ENCODE measurements at regions not wholly inside any gene's neighbourhood (a gene's known extent, or its start where the extent isn't known, plus 50 kb on each side); places are given as distances from the start of the nearest gene placed in this dataset.

- no peak for DNase-seq
- no peaks in the 10 kb centered on the region for H3K4me1 Mint-ChIP-seq
These were observed 264.7 kb upstream of the CCNG1 start for GRCh38 chr5:163172540-163173338.

DNA sequence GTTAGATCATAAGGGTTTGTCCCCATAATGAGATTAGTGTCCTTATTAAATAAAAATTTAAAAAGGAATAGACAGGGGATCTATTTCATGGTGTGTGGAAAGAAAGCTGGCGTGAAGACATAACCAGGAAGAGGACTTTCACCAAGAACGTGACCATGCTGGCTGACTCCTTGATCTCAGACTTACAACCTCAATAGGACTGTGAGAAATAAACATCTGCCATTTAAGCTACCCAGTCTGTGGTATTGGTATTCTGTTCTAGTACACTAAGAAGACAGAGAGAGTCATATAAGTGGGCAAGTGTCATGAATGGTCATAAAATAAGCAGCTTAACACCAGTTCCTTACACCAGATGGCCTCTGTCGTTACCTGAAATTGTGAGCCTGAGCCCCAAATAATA lies 259.4 kb upstream of the CCNG1 start:
- Mint-ChIP-seq H3K4me1 (no peaks in the 10 kb centered on the region), H3K27ac (no peak overlapping the region), H3K9me3 (peaks cover 6% of the 10 kb centered on the region), H3K36me3 (no peaks in the 10 kb centered on the region), H3K27me3 (no peaks in the 10 kb centered on the region), H3K4me3 (no peak overlapping the region)
- DNase-seq: no peak

More at GRCh38 chr5:163172540-163173338, 264.7 kb upstream of the CCNG1 start:
- Mint-ChIP-seq H3K27ac (no peak overlapping the region), H3K36me3 (no peaks in the 10 kb centered on the region), H3K27me3 (no peaks in the 10 kb centered on the region), H3K4me3 (no peak overlapping the region), H3K9me3 (peaks cover 8% of the 10 kb centered on the region)

GRCh38 chr5:163185315-163185714 lies 252.1 kb upstream of the CCNG1 start:
- H3K4me3 Mint-ChIP-seq: no peak overlapping the region
- no peak overlapping the region for H3K27ac Mint-ChIP-seq
- H3K4me1 Mint-ChIP-seq: no peaks in the 10 kb centered on the region

DNA sequence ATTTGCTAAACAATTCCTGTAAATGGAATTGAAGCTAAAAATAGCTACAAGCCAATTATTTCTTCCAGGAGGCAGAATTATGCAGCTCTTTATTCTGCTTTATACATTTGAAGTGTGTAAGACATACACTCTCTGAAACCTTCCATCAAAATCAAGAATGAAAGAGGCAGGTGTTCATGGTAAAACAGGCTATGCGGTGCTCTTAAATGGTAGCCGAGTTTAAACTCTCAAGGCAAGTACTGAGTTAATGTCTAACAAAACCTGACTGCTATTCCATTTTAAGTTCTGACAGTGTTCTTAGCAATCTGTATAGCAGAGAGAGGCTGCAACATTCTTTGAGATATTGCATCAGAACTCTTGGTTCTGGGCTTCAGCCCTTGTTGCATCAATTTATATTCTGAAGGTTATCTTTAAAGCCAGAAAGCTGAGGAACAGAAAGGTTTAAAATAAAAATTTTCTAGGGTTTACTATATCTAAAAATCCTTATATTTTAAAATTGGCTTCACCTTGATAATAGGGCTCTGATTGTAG lies 248.3 kb upstream of the CCNG1 start:
- peaks cover 4% of the 10 kb centered on the region for H3K9me3 Mint-ChIP-seq
- H3K36me3 Mint-ChIP-seq: no peaks in the 10 kb centered on the region
- no peaks in the 10 kb centered on the region for H3K4me1 Mint-ChIP-seq
- no peak overlapping the region for H3K27ac Mint-ChIP-seq
- H3K4me3 Mint-ChIP-seq: no peak overlapping the region
- DNase-seq: no peak
- H3K27me3 Mint-ChIP-seq: no peaks in the 10 kb centered on the region

More at GRCh38 chr5:163185315-163185714, 252.1 kb upstream of the CCNG1 start:
- peaks cover 10% of the 10 kb centered on the region for H3K9me3 Mint-ChIP-seq
- no peaks in the 10 kb centered on the region for H3K36me3 Mint-ChIP-seq
- H3K27me3 Mint-ChIP-seq: no peaks in the 10 kb centered on the region
- no peak for DNase-seq

DNA sequence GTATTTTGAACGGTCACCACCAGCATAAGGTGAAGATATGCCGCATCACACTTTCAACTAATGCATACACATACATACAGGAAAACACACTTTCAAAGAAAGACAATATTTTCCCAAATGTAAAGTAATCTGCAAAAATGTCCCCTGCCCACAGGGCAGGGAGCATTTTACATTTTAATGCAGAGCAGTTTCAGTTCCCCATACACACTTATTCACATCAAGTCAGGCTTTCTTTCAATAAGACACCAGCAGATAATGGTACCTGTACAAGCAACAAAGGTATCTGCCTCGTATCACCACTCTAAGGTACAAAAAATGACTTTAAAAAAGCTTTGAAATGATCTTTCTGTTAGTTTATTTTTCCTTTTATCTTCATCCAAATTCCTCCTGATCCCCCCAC lies 247.1 kb upstream of the CCNG1 start:
- Mint-ChIP-seq H3K4me1 (no peaks in the 10 kb centered on the region), H3K27me3 (no peaks in the 10 kb centered on the region), H3K4me3 (no peak overlapping the region), H3K27ac (no peak overlapping the region), H3K36me3 (no peaks in the 10 kb centered on the region), H3K9me3 (peaks cover 4% of the 10 kb centered on the region)
- no peak for DNase-seq

DNA sequence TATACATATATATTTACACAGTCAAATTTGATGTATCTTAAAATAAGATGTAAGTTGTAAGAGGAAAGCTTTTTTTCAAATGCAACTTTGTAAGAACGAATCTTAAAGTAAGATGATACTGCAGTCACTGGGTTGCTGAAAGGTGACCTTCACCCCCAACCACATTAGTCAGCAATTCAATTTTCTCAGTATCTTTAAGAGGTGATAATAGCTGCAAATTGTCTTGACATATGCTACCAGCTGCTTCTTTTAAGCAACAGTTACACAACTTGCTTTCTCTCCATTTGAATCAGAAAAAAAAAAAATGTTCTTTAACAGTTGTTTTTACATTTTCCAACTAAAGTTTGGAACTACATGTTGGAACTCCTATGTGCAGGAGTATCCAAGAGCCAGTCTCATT lies 246.6 kb upstream of the CCNG1 start:
- no peak overlapping the region for H3K4me3 Mint-ChIP-seq
- no peak for DNase-seq
- H3K4me1 Mint-ChIP-seq: no peaks in the 10 kb centered on the region

GRCh38 chr5:163193886-163194285 lies 243.5 kb upstream of the CCNG1 start:
- no peak overlapping the region for H3K27ac Mint-ChIP-seq
- H3K4me1 Mint-ChIP-seq: no peaks in the 10 kb centered on the region
- no peaks in the 10 kb centered on the region for H3K9me3 Mint-ChIP-seq
- no peak overlapping the region for H3K4me3 Mint-ChIP-seq
- no peak for DNase-seq
- no peaks in the 10 kb centered on the region for H3K36me3 Mint-ChIP-seq
- no peaks in the 10 kb centered on the region for H3K27me3 Mint-ChIP-seq

More for the DNA sequence above, 246.6 kb upstream of the CCNG1 start:
- no peaks in the 10 kb centered on the region for H3K36me3 Mint-ChIP-seq
- H3K9me3 Mint-ChIP-seq: peaks cover 1% of the 10 kb centered on the region
- H3K27ac Mint-ChIP-seq: no peak overlapping the region
- no peaks in the 10 kb centered on the region for H3K27me3 Mint-ChIP-seq

DNA sequence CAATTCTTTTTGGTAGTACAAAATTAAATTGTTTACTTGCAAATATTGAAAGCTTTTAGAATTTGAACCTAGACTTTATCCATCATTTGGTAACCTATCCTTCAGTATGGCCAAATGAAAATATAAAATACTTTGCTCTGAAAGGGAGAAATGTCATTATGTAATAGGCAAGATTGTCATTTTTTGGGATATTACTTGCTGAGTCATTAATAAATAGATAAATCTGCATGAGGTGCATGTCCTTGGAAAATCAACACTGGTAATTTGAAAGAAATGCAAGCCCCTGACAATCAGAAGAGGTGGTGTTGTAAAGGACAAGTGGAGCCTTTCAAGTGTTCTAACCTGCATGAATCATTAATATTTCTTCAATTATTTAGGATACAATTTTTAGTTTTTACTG lies 231.8 kb upstream of the CCNG1 start:
- H3K27me3 Mint-ChIP-seq: no peaks in the 10 kb centered on the region
- no peaks in the 10 kb centered on the region for H3K4me1 Mint-ChIP-seq
- peaks cover 6% of the 10 kb centered on the region for H3K9me3 Mint-ChIP-seq
- no peak overlapping the region for H3K27ac Mint-ChIP-seq
- no peak overlapping the region for H3K4me3 Mint-ChIP-seq
- no peaks in the 10 kb centered on the region for H3K36me3 Mint-ChIP-seq
- DNase-seq: no peak

DNA sequence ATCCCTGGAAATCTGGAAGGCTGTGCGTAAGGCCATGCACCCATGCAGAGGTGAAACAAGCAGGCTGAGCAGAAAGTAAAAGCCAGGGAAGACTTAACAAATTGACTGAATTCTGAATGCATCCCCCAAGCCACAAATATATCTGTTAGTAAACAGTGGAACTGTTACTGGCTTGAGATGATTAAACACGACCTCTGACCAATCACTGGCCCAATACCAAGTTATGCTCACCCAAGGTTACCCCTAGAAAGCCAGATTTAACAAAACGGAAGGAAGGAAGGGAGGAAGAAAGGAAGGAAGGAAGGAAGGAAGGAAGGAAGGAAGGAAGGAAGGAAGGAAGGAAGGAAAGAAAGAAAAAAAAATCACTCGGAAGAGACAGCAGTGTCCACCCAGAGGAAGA lies 215.8 kb upstream of the CCNG1 start:
- no peaks in the 10 kb centered on the region for H3K27me3 Mint-ChIP-seq
- no peaks in the 10 kb centered on the region for H3K36me3 Mint-ChIP-seq
- peaks cover 2% of the 10 kb centered on the region for H3K9me3 Mint-ChIP-seq
- no peak for DNase-seq
- H3K27ac Mint-ChIP-seq: no peak overlapping the region
- H3K4me3 Mint-ChIP-seq: no peak overlapping the region
- no peaks in the 10 kb centered on the region for H3K4me1 Mint-ChIP-seq

DNA sequence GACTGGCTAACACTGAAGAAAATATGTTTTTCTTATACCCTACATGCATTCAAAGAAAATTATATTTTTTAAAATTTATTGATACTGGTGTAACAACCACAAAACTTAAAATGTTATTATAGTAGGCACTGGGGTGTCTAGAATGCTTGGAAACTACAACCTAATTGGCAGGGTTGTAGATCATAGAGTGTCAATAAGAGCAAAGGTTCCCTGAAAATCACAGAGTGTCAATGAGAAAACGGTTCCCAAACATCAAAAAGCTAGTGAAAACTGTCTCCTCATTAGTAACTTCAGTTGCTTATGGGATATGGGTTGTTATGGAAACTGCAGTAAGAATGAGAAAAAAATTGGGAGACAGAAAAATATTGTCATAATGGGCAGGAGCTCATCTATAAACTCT lies 214.4 kb upstream of the CCNG1 start:
- Mint-ChIP-seq H3K4me3 (no peak overlapping the region), H3K27ac (no peak overlapping the region), H3K9me3 (peaks cover 2% of the 10 kb centered on the region), H3K36me3 (no peaks in the 10 kb centered on the region), H3K4me1 (no peaks in the 10 kb centered on the region), H3K27me3 (no peaks in the 10 kb centered on the region)
- DNase-seq: no peak

DNA sequence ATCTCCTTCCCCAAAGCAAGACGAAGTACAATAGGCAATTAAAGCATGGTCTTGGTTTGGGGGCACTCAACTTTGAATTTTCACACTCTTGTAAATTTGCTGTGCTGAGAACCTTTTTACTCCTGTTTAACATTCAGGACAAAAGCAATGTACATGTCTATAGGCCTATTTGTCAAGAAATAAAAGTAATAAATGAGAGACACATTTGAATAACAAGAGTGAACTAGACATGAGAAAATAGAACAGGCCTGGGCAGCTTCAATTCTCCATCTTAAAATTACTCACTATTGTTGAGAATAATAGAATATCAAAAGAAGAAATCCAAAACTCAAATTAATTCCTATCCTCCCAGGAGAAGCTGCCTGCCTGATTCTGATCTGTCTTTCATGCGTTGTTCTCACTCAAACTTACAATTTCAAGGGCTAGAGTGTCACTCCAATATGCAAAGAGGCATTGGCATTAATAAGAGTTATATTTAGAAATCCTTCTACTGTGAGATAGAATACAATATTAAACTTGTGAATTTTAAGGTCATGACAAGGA lies 192.9 kb upstream of the CCNG1 start:
- H3K27me3 Mint-ChIP-seq: no peaks in the 10 kb centered on the region
- no peak overlapping the region for H3K4me3 Mint-ChIP-seq
- H3K9me3 Mint-ChIP-seq: peaks cover 1% of the 10 kb centered on the region
- H3K4me1 Mint-ChIP-seq: no peaks in the 10 kb centered on the region
- no peak overlapping the region for H3K27ac Mint-ChIP-seq
- DNase-seq: no peak
- no peaks in the 10 kb centered on the region for H3K36me3 Mint-ChIP-seq

DNA sequence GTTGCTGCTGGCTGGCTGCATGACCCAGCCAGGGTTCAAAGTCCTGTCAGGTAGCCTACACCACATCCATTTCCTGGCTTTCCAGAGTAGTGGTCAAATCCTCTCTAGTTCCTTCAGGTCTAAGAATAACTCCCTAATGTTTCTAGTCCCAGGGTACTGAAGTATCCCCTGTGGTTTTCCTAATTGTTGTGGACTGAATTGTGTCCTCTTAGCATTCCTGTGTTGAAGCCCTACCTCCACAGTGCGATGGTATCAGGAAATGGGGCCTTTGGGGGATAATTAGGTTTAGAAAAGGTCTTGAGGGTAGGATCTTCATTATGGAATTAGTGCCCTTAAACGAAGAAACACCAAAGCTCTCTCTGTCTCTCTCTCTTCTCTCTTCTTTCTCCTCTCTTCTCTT lies 191.8 kb upstream of the CCNG1 start:
- Mint-ChIP-seq H3K27me3 (no peaks in the 10 kb centered on the region), H3K4me3 (no peak overlapping the region), H3K9me3 (peaks cover 1% of the 10 kb centered on the region), H3K36me3 (no peaks in the 10 kb centered on the region), H3K27ac (no peak overlapping the region), H3K4me1 (no peaks in the 10 kb centered on the region)
- DNase-seq: no peak

DNA sequence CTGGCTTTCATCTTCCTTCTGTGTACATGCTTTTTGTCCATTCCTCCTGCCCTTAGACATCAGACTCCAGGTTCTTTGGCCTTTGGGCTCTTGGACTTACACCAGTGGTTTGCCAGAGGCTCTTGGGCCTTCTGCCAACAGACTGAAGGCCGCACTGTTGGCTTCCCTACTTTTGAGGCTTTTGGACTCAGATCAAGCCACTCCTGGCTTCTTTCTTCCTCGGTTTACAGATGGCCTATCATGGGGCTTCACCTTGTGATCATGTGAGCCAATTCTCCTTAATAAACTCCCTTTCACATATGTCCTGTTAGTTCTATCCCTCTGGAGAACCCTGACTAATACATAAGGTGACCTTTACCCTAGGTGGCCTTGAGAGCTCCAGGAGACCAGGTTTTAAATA lies 189.1 kb upstream of the CCNG1 start:
- Mint-ChIP-seq H3K27ac (no peak overlapping the region), H3K4me3 (no peak overlapping the region), H3K4me1 (no peaks in the 10 kb centered on the region), H3K36me3 (no peaks in the 10 kb centered on the region), H3K27me3 (no peaks in the 10 kb centered on the region), H3K9me3 (no peaks in the 10 kb centered on the region)
- DNase-seq: no peak

DNA sequence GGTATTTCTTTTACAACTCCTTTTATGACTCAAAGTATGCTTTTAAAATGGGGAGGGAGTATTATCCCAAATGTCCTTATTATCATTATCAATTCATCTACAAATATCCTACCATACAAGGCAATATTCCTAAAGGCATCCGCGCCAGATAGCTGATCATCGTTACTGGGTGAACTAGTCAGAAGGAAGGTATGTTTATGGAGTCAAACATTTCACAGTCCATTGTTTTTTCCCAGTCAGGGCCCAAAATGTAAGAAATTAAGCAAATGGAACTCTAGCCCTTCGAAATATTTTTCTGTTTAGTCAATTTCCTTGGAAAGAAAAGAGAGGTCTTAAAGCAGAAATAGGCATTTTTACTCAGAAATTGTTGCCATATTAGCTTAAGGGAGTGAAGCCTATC lies 188.5 kb upstream of the CCNG1 start:
- Mint-ChIP-seq H3K9me3 (no peaks in the 10 kb centered on the region), H3K27me3 (no peaks in the 10 kb centered on the region), H3K4me1 (no peaks in the 10 kb centered on the region), H3K27ac (no peak overlapping the region), H3K4me3 (no peak overlapping the region), H3K36me3 (no peaks in the 10 kb centered on the region)
- DNase-seq: no peak

- no peaks in the 10 kb centered on the region for H3K36me3 Mint-ChIP-seq
- H3K9me3 Mint-ChIP-seq: no peaks in the 10 kb centered on the region
- no peak for DNase-seq
- H3K4me1 Mint-ChIP-seq: no peaks in the 10 kb centered on the region
- no peak overlapping the region for H3K4me3 Mint-ChIP-seq
- H3K27ac Mint-ChIP-seq: no peak overlapping the region
- H3K27me3 Mint-ChIP-seq: no peaks in the 10 kb centered on the region
These were observed 184.4 kb upstream of the CCNG1 start for GRCh38 chr5:163252950-163253349.

- DNase-seq: no peak
- no peaks in the 10 kb centered on the region for H3K27me3 Mint-ChIP-seq
- no peak overlapping the region for H3K4me3 Mint-ChIP-seq
- H3K4me1 Mint-ChIP-seq: no peaks in the 10 kb centered on the region
- no peaks in the 10 kb centered on the region for H3K36me3 Mint-ChIP-seq
- no peak overlapping the region for H3K27ac Mint-ChIP-seq
- no peaks in the 10 kb centered on the region for H3K9me3 Mint-ChIP-seq
These were observed 177.9 kb upstream of the CCNG1 start for GRCh38 chr5:163259495-163259894.

Measured in activated naive CD8-positive, alpha-beta T cell treated with anti-CD3 and anti-CD28 coated beads for 36 hours (primary cell).